AG04450 (cell line): ENCODE measurements at regions not wholly inside any gene's neighbourhood (a gene's known extent, or its start where the extent isn't known, plus 50 kb on each side); places are given as distances from the start of the nearest gene placed in this dataset.

Source experiments
- CTCF ChIA-PET: fragments of 300-600, 350-600 bp; formaldehyde crosslinking; extraction: SDS; loops from one replicate; lab custom pipeline; 2022; ENCODE audit warnings: antibody characterized with exemption, inconsistent platforms; lab: Charles Lee
- POLR2A ChIA-PET: fragments of 350-600 bp; formaldehyde crosslinking; extraction: SDS; loops from one replicate; lab custom pipeline; 2021; ENCODE audit warnings: antibody characterized with exemption, inconsistent platforms; lab: Yijun Ruan, JAX
- DNase-seq: peaks from one replicate; pipeline ENCODE4 v3.0.0-alpha.2; 2011; ENCODE audit warnings: low read depth, low spot score
- H3K27ac ChIP-seq: one replicate; pipeline ENCODE4 v1.5.1; 2012; ENCODE audit warnings: low read depth, low read length, control low read depth
- H3K27me3 ChIP-seq: one replicate; pipeline ENCODE4 v1.6.0; 2012; ENCODE audit warnings: low read length; ENCODE audit not compliant: control insufficient read depth, insufficient read depth
- H3K4me3 ChIP-seq: 2 replicates; pipeline ENCODE4 v1.5.1; 2011; ENCODE audit warnings: mild to moderate bottlenecking, low read depth, low read length, control low read depth
- H3K9me3 ChIP-seq: 2 replicates; pipeline ENCODE4 v1.5.1; 2012; ENCODE audit warnings: low read length; ENCODE audit not compliant: control insufficient read depth, insufficient read depth
- CTCF ChIP-seq: IDR thresholded peaks from 2 replicates; pipeline ENCODE4 v1.5.1; 2011; ENCODE audit warnings: low read depth, low read length, control low read depth, inconsistent platforms

- no peak for TF ChIP-seq CTCF
- ChIA-PET POLR2A (no interaction called here), CTCF (no interaction called here)
- no peaks in the 10 kb centered on the region for H3K27me3 ChIP-seq
- H3K9me3 ChIP-seq, result no peaks in the 10 kb centered on the region
- no peak for DNase-seq
- H3K27ac ChIP-seq, result no peak overlapping the region
- no peak overlapping the region for H3K4me3 ChIP-seq
Observed at GRCh38 chr13:50406831-50407230, 391.6 kb downstream of the KCNRG start.

- no peak for DNase-seq
- ChIA-PET CTCF (no interaction called here), POLR2A (interaction anchor here (0.7 kb wide), 1 partner anchor 284 kb away, joined by 3 read pairs; no protein-coding TSS in a partner anchor)
- Histone ChIP-seq H3K27me3 (no peaks in the 10 kb centered on the region), H3K27ac (no peak overlapping the region), H3K9me3 (no peaks in the 10 kb centered on the region), H3K4me3 (no peak overlapping the region)
- no peak for TF ChIP-seq CTCF
Observed at GRCh38 chr13:50408068-50408467, 392.8 kb downstream of the KCNRG start.

- H3K4me3 ChIP-seq, result no peak overlapping the region
- H3K27me3 ChIP-seq, result no peaks in the 10 kb centered on the region
- ChIA-PET POLR2A (no interaction called here), CTCF (no interaction called here)
- no peak for DNase-seq
- H3K9me3 ChIP-seq, result no peaks in the 10 kb centered on the region
- H3K27ac ChIP-seq, result no peak overlapping the region
- no peak for TF ChIP-seq CTCF
Observed at GRCh38 chr13:50409220-50409619, 394.0 kb downstream of the KCNRG start.

- Histone ChIP-seq H3K27me3 (no peaks in the 10 kb centered on the region), H3K27ac (peak overlapping the region; percentile 23), H3K9me3 (no peaks in the 10 kb centered on the region), H3K4me3 (no peak overlapping the region)
- peak; percentile 29 for DNase-seq
- TF ChIP-seq CTCF, result no peak
- ChIA-PET CTCF (no interaction called here), POLR2A (no interaction called here)
Observed at GRCh38 chr13:50410921-50411746, 395.9 kb downstream of the KCNRG start.

- POLR2A ChIA-PET, result no interaction called here
- Histone ChIP-seq H3K4me3 (no peak overlapping the region), H3K27me3 (no peaks in the 10 kb centered on the region), H3K27ac (no peak overlapping the region), H3K9me3 (no peaks in the 10 kb centered on the region)
- TF ChIP-seq CTCF, result no peak
- DNase-seq, result no peak
- CTCF ChIA-PET, result no interaction called here
Observed at GRCh38 chr13:50412046-50412617, 396.9 kb downstream of the KCNRG start.
